H1 (cell line): ENCODE measurements at regions not wholly inside any gene's neighbourhood (a gene's known extent, or its start where the extent isn't known, plus 50 kb on each side); places are given as distances from the start of the nearest gene placed in this dataset.

Experiments
- CTCF ChIA-PET: fragments of 300-600 bp; sonication (Branson Sonifier 250); formaldehyde crosslinking; loops from one replicate; lab custom pipeline; 2021; ENCODE audit not compliant: partially characterized antibody; lab: Charles Lee
- POLR2A ChIA-PET: fragments of 300-600 bp; sonication (Branson Sonifier 250); formaldehyde crosslinking; loops from one replicate; lab custom pipeline; 2021; ENCODE audit warnings: inconsistent platforms; ENCODE audit not compliant: partially characterized antibody; lab: Charles Lee
- DNase-seq, 2 experiments: peaks; one replicate each; pipeline versions ENCODE4 v3.0.0 to v3.0.0-alpha.2; 2010 to 2022; ENCODE audit warnings: low spot score in 2 of 2, low read depth in 1 of 2, mixed read lengths in 1 of 2
- FAIRE-seq: peaks from 2 replicates; lab custom pipeline; 2011; peaks lifted over from hg19 to GRCh38; lab: Jason Lieb, UNC
- H2AFZ ChIP-seq: 2 replicates; pipeline ENCODE4 v1.8.1; 2012; ENCODE audit warnings: low read length, inconsistent platforms
- H2AK5ac ChIP-seq: 2 replicates; pipeline ENCODE4 v1.6.1; 2013; ENCODE audit warnings: low read depth, low read length
- H2BK120ac ChIP-seq: replicated peaks from 2 replicates; pipeline ENCODE3; 2013; ENCODE audit warnings: low read depth, low read length, inconsistent platforms
- H2BK12ac ChIP-seq: 2 replicates; pipeline ENCODE4 v1.6.1; 2013; ENCODE audit warnings: low read depth, low read length
- H2BK15ac ChIP-seq: 2 replicates; pipeline ENCODE4 v1.6.1; 2013; ENCODE audit warnings: low read length
- H2BK20ac ChIP-seq: 2 replicates; pipeline ENCODE4 v1.6.1; 2013; ENCODE audit warnings: low read length
- H2BK5ac ChIP-seq: 2 replicates; pipeline ENCODE4 v1.6.1; 2013; ENCODE audit warnings: low read depth, low read length
- H3K14ac ChIP-seq: 2 replicates; pipeline ENCODE4 v1.6.1; 2013; ENCODE audit warnings: inconsistent platforms; ENCODE audit not compliant: insufficient read length
- H3K18ac ChIP-seq: 2 replicates; pipeline ENCODE4 v1.6.1; 2013; ENCODE audit warnings: low read length; ENCODE audit errors: extremely low read depth
- H3K23ac ChIP-seq: 2 replicates; pipeline ENCODE4 v1.6.1; 2013; ENCODE audit warnings: inconsistent platforms; ENCODE audit not compliant: insufficient read length
- H3K23me2 ChIP-seq: 2 replicates; pipeline ENCODE4 v1.6.1; 2013; ENCODE audit warnings: low read depth, low read length
- H3K27ac ChIP-seq: 2 replicates; pipeline ENCODE4 v1.6.1; 2011; ENCODE audit warnings: low read depth, low read length, inconsistent platforms
- H3K27me3 ChIP-seq, 4 experiments: replicated peaks in 1 of 4; 1 replicate in 1 of 4; 2 replicates in 3 of 4; pipeline versions ENCODE4 v1.6.1 to v1.8.1; 2011 to 2013; ENCODE audit warnings: low read length in 3 of 4, mild to moderate bottlenecking in 3 of 4, inconsistent platforms in 2 of 4, mixed read lengths in 2 of 4, moderate library complexity in 1 of 4; ENCODE audit not compliant: control insufficient read depth in 3 of 4, insufficient read depth in 3 of 4; ENCODE audit errors: extremely low read depth in 1 of 4
- H3K36me3 ChIP-seq, 4 experiments: 2 replicates each; pipeline versions ENCODE4 v1.6.1 to v1.8.1; 2011 to 2013; ENCODE audit warnings: mild to moderate bottlenecking in 4 of 4, low read length in 3 of 4, moderate library complexity in 2 of 4, control low read depth in 1 of 4, inconsistent platforms in 1 of 4; ENCODE audit not compliant: insufficient read depth in 4 of 4, control insufficient read depth in 2 of 4
- H3K4ac ChIP-seq: replicated peaks from 2 replicates; pipeline ENCODE3; 2013; ENCODE audit warnings: low read length, low read depth, mixed read lengths, inconsistent platforms; ENCODE audit not compliant: insufficient read length
- H3K4me1 ChIP-seq, 4 experiments: replicated peaks in 1 of 4; 1 replicate in 1 of 4; 2 replicates in 3 of 4; pipeline versions ENCODE4 v1.6.1 to v1.8.1; 2011 to 2013; ENCODE audit warnings: low read length in 3 of 4, inconsistent platforms in 2 of 4, mixed read lengths in 1 of 4; ENCODE audit not compliant: insufficient read depth in 4 of 4, control insufficient read depth in 3 of 4
- H3K4me2 ChIP-seq, 2 experiments: 2 replicates each; pipeline versions ENCODE4 v1.6.1 to v1.8.1; 2011 to 2013; ENCODE audit warnings: low read depth in 2 of 2, low read length in 2 of 2, control low read depth in 1 of 2, inconsistent platforms in 1 of 2, mild to moderate bottlenecking in 1 of 2; ENCODE audit not compliant: insufficient read depth in 1 of 2
- H3K4me3 ChIP-seq, 4 experiments: fragments of 200-600, 300-600 bp in 1 of 4; sonication (generic), shearing (Covaris generic), sonication (Bioruptor Twin) in 1 of 4; 2 replicates each; pipeline versions ENCODE4 v1.5.1 to v1.8.1; 2011 to 2016; ENCODE audit warnings: low read length in 4 of 4, low read depth in 3 of 4, control low read depth in 2 of 4, inconsistent platforms in 2 of 4, mild to moderate bottlenecking in 2 of 4, mixed read lengths in 1 of 4, moderate library complexity in 1 of 4; ENCODE audit not compliant: insufficient read depth in 2 of 4; ENCODE audit errors: extremely low read depth in 1 of 4
- H3K56ac ChIP-seq: replicated peaks from 2 replicates; pipeline ENCODE3; 2013; ENCODE audit warnings: low read depth, mild to moderate bottlenecking, mixed read lengths, low read length, inconsistent platforms; ENCODE audit not compliant: insufficient read length
- H3K79me1 ChIP-seq: 2 replicates; pipeline ENCODE4 v1.6.1; 2013; ENCODE audit warnings: low read depth, low read length, control low read depth
- H3K79me2 ChIP-seq, 2 experiments: 2 replicates each; pipeline versions ENCODE4 v1.6.1 to v1.8.1; 2012 to 2013; ENCODE audit warnings: low read length in 2 of 2, mild to moderate bottlenecking in 2 of 2, inconsistent platforms in 1 of 2; ENCODE audit not compliant: insufficient read depth in 2 of 2, control insufficient read depth in 1 of 2
- H3K9ac ChIP-seq, 4 experiments: replicated peaks in 1 of 4; 1 replicate in 1 of 4; 2 replicates in 3 of 4; pipeline versions ENCODE4 v1.6.1 to v1.8.1; 2011 to 2013; ENCODE audit warnings: low read depth in 3 of 4, low read length in 3 of 4, control low read depth in 2 of 4, mild to moderate bottlenecking in 2 of 4, moderate library complexity in 2 of 4, inconsistent platforms in 1 of 4; ENCODE audit errors: extremely low read depth in 1 of 4
- H3K9me3 ChIP-seq, 2 experiments: 2 replicates each; pipeline versions ENCODE4 v1.6.1 to v1.8.1; 2012 to 2013; ENCODE audit warnings: mild to moderate bottlenecking in 2 of 2, moderate library complexity in 2 of 2, control low read depth in 1 of 2, inconsistent platforms in 1 of 2, low read depth in 1 of 2, low read length in 1 of 2, mixed read lengths in 1 of 2; ENCODE audit not compliant: insufficient read depth in 2 of 2
- H4K20me1 ChIP-seq, 2 experiments: replicated peaks in 1 of 2; 2 replicates each; pipeline versions ENCODE3 to v1.8.1; 2011 to 2013; ENCODE audit warnings: inconsistent platforms in 2 of 2, low read length in 2 of 2, mild to moderate bottlenecking in 1 of 2; ENCODE audit not compliant: insufficient read depth in 2 of 2, control insufficient read depth in 1 of 2
- H4K5ac ChIP-seq: 2 replicates; pipeline ENCODE4 v1.6.1; 2013; ENCODE audit warnings: low read length, low read depth, mixed read lengths, inconsistent platforms; ENCODE audit not compliant: insufficient read length
- H4K8ac ChIP-seq: 2 replicates; pipeline ENCODE4 v1.8.0; 2013; ENCODE audit warnings: mild to moderate bottlenecking, moderate library complexity, low read length, inconsistent platforms; ENCODE audit not compliant: insufficient read depth; ENCODE audit errors: extremely low read depth
- H4K91ac ChIP-seq: replicated peaks from 2 replicates; pipeline ENCODE3; 2013; ENCODE audit warnings: low read length, mixed read lengths, inconsistent platforms; ENCODE audit not compliant: insufficient read length
- KDM1A ChIP-seq: fragments of 200-600, 300-600 bp; sonication (generic); IDR thresholded peaks from 2 replicates; pipeline ENCODE4 v1.7.1; 2016; ENCODE audit warnings: mild to moderate bottlenecking, low read length, borderline replicate concordance
- KDM4A ChIP-seq: IDR thresholded peaks from one replicate; pipeline ENCODE4 v1.7.1; 2012; ENCODE audit warnings: low read depth, mild to moderate bottlenecking, moderate library complexity, low read length, inconsistent platforms; ENCODE audit not compliant: severe bottlenecking
- PHF8 ChIP-seq: fragments of 200-600 bp; sonication (generic); conservative IDR thresholded peaks from 2 replicates; pipeline ENCODE4 v1.7.1; 2012; ENCODE audit warnings: low read depth, mild to moderate bottlenecking, inconsistent platforms, low read length, moderate library complexity
- POU5F1 ChIP-seq: IDR thresholded peaks from 2 replicates; pipeline ENCODE4 v1.6.1; 2011; ENCODE audit warnings: low read depth, mild to moderate bottlenecking, low read length, moderate library complexity
- RNF2 ChIP-seq: fragments of 200-900, 300-1000 bp; sonication (generic); IDR thresholded peaks from 2 replicates; pipeline ENCODE4 v1.7.1; 2016; ENCODE audit warnings: borderline replicate concordance, low read depth, mild to moderate bottlenecking, antibody characterized with exemption, low read length; ENCODE audit not compliant: poor library complexity, severe bottlenecking; ENCODE audit errors: missing control alignments
- RXRA ChIP-seq: IDR thresholded peaks from 2 replicates; pipeline ENCODE4 v1.6.1; 2011; ENCODE audit warnings: low read depth, mild to moderate bottlenecking, low read length, moderate library complexity; ENCODE audit not compliant: insufficient read depth
- SAP30 ChIP-seq: fragments of 300-600 bp; sonication (generic); IDR thresholded peaks from 2 replicates; pipeline ENCODE4 v1.7.1; 2012; ENCODE audit warnings: low read length, moderate library complexity, mild to moderate bottlenecking, inconsistent platforms; ENCODE audit not compliant: insufficient read depth, insufficient replicate concordance
- SIN3A ChIP-seq, 2 experiments: IDR thresholded peaks in 1 of 2; conservative IDR thresholded peaks in 1 of 2; 2 replicates each; pipeline ENCODE4 v1.6.1; 2011 to 2012; ENCODE audit warnings: low read length in 2 of 2, improper control_type of control experiment in 1 of 2, low read depth in 1 of 2, mild to moderate bottlenecking in 1 of 2
- SP2 ChIP-seq: IDR thresholded peaks from 2 replicates; pipeline ENCODE4 v1.6.1; 2012; ENCODE audit warnings: mild to moderate bottlenecking, low read length, inconsistent platforms
- WGBS, 2 experiments: shearing (Covaris generic) in 1 of 2; methylation state at CpG; one replicate each; pipeline versions ENCODE4 v1.1.6 to v1.1.7; 2013 to 2015; ENCODE audit warnings: low lambda C conversion rate in 2 of 2, mixed read lengths in 2 of 2, inconsistent platforms in 1 of 2, low coverage in 1 of 2, missing lambda C conversion rate in 1 of 2; ENCODE audit not compliant: insufficient replicate concordance in 2 of 2, insufficient coverage in 1 of 2, insufficient read length in 1 of 2; ENCODE audit errors: extremely low coverage in 1 of 2, missing lambda C conversion rate in 1 of 2; 5-methylcytosine and 5-hydroxymethylcytosine counted together
- TF ChIP-seq, protein P1 (sequence below): IDR thresholded peaks from 2 replicates; pipeline ENCODE4 v1.6.1; 2012; ENCODE audit warnings: inconsistent platforms

DNA sequence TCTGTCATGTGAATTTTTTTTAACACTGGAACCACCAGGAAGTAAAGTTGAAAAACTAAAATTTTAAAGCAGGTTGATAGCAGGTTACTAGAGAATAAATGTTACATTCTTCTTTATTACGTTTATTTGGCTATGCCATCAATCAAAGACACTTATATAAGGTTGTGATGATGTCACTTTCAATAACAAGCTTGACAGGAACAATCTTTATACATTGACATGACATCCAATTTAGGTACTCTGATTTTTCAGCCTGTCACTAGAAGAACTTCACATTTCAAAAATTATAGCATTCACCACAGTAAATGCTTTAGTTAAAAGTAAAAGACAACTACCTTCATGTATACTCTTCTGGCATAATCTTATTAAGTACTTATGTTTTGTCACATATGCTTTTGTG, 696.8 kb upstream of the NCAM2 start:
- H2BK15ac ChIP-seq, result no peak overlapping the region
- H3K9ac ChIP-seq, result no peak overlapping the region
- H3K14ac ChIP-seq, result no peak overlapping the region
- no peak overlapping the region for H3K56ac ChIP-seq
- WGBS, 2 experiments, result 100% methylated on average over 1 of the region's 1 CpG; no CpG with 5 or more reads in 1 of the 2 experiments
- no peaks in the 10 kb centered on the region for H3K9me3 ChIP-seq
- H2AK5ac ChIP-seq, result no peak overlapping the region
- H3K79me2 ChIP-seq, result no peaks in the 10 kb centered on the region
- H2BK5ac ChIP-seq, result no peak overlapping the region
- CTCF ChIA-PET, result no interaction called here
- no peak overlapping the region for H3K4me3 ChIP-seq
- no peak overlapping the region for H3K18ac ChIP-seq
- H3K23me2 ChIP-seq, result no peaks in the 10 kb centered on the region
- DNase-seq, result no peak
- no peak for FAIRE-seq
- TF ChIP-seq, protein P1, sequence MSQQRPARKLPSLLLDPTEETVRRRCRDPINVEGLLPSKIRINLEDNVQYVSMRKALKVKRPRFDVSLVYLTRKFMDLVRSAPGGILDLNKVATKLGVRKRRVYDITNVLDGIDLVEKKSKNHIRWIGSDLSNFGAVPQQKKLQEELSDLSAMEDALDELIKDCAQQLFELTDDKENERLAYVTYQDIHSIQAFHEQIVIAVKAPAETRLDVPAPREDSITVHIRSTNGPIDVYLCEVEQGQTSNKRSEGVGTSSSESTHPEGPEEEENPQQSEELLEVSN, result no peak
- no peak for TF ChIP-seq SIN3A (conservative IDR thresholded peaks at IDR 0.05 in 1 of 2, IDR thresholded peaks at IDR 0.05 in 1 of 2; ENCODE audit: low read depth in 1 of 2, low read length in 2 of 2)
- TF ChIP-seq KDM4A, result no peak
- no peak for TF ChIP-seq SP2
- TF ChIP-seq RNF2, result no peak
- no peak for TF ChIP-seq RXRA
- TF ChIP-seq SAP30, result no peak
- TF ChIP-seq PHF8, result no peak
- no peak for TF ChIP-seq KDM1A
- no peak for TF ChIP-seq POU5F1
- no peaks in the 10 kb centered on the region for H3K79me1 ChIP-seq
- no peak overlapping the region for H2BK120ac ChIP-seq
- H3K4me1 ChIP-seq, result no peaks in the 10 kb centered on the region
- H2BK12ac ChIP-seq, result no peak overlapping the region
- no peak overlapping the region for H3K27ac ChIP-seq
- H2BK20ac ChIP-seq, result no peak overlapping the region
- H4K5ac ChIP-seq, result no peak overlapping the region
- no peak overlapping the region for H3K23ac ChIP-seq
- no peak overlapping the region for H4K8ac ChIP-seq
- no peak overlapping the region for H2AFZ ChIP-seq
- H3K4me2 ChIP-seq, result no peak overlapping the region
- POLR2A ChIA-PET, result no interaction called here
- H3K36me3 ChIP-seq, result no peaks in the 10 kb centered on the region
- no peak overlapping the region for H3K4ac ChIP-seq
- H4K91ac ChIP-seq, result no peak overlapping the region
- no peaks in the 10 kb centered on the region for H4K20me1 ChIP-seq
- no peaks in the 10 kb centered on the region for H3K27me3 ChIP-seq
